HCT116 (cell line): ENCODE measurements at regions not wholly inside any gene's neighbourhood (a gene's known extent, or its start where the extent isn't known, plus 50 kb on each side); places are given as distances from the start of the nearest gene placed in this dataset.

Experiments used
- ATAC-seq: fragments of 200-7000 bp; cut with Tn5 transposase; 2 replicates; pipeline ENCODE4 v1.9.1; 2020; ENCODE audit warnings: mild to moderate bottlenecking, moderate library complexity
- BruUV-seq: library from RNA; stranded (reverse); fragments of 400-500 nt; replicated peaks from 2 replicates; lab custom pipeline; 2021; lab: Mats Ljungman, UMichigan
- CTCF ChIA-PET: fragments of 300-600 bp; sonication (Branson Sonifier 250); formaldehyde crosslinking; loops from one replicate; lab custom pipeline; 2021; ENCODE audit warnings: antibody characterized with exemption; lab: Charles Lee
- POLR2A ChIA-PET: fragments of 300-600, 350-600 bp; sonication (Branson Sonifier 250); formaldehyde crosslinking; loops from one replicate; lab custom pipeline; 2021; ENCODE audit warnings: antibody characterized with exemption; lab: Charles Lee
- RAD21 ChIA-PET, 2 experiments: fragments of 300-600 bp; sonication (Branson Sonifier 250); formaldehyde crosslinking; loops; one replicate each; lab custom pipeline; 2023; ENCODE audit warnings: low total read pairs in 2 of 2; ENCODE audit not compliant: uncharacterized antibody in 2 of 2, unreplicated experiment in 2 of 2, low non-redundant PET in 1 of 2; lab: Charles Lee
- DNase-seq: peaks from one replicate; pipeline ENCODE4 v3.0.0-alpha.2; 2010; ENCODE audit warnings: low read depth, low spot score
- H2AFZ ChIP-seq: fragments of 200-600 bp; shearing (Covaris generic), sonication (generic); 2 replicates; pipeline ENCODE4 v1.6.1; 2017; ENCODE audit warnings: low read depth, mixed run types, mixed read lengths, antibody characterized with exemption, low read length; ENCODE audit not compliant: poor library complexity, severe bottlenecking
- H3K27ac ChIP-seq: 2 replicates; pipeline ENCODE4 v1.5.1; 2012; ENCODE audit warnings: low read depth, low read length
- H3K27me3 ChIP-seq: fragments of 200-600 bp; sonication (generic); 2 replicates; pipeline ENCODE4 v1.6.1; 2016; ENCODE audit warnings: mixed run types, low read length, mixed read lengths; ENCODE audit not compliant: insufficient read depth
- H3K36me3 ChIP-seq, 2 experiments: fragments of 200-500 bp in 1 of 2; fragments of 200-600 bp in 1 of 2; sonication (Bioruptor generic) in 1 of 2; sonication (generic) in 1 of 2; 2 replicates each; pipeline versions ENCODE4 v1.5.1 to v1.6.1; 2014 to 2016; ENCODE audit warnings: low read length in 2 of 2, inconsistent platforms in 1 of 2, mixed read lengths in 1 of 2, mixed run types in 1 of 2; ENCODE audit not compliant: insufficient read depth in 2 of 2, control insufficient read depth in 1 of 2
- H3K4me1 ChIP-seq, 2 experiments: fragments of 200-600 bp in 1 of 2; sonication (generic) in 1 of 2; 2 replicates each; pipeline versions ENCODE4 v1.5.1 to v1.6.1; 2012 to 2017; ENCODE audit warnings: low read length in 2 of 2, inconsistent platforms in 1 of 2, mild to moderate bottlenecking in 1 of 2, mixed read lengths in 1 of 2, mixed run types in 1 of 2, moderate library complexity in 1 of 2; ENCODE audit not compliant: insufficient read depth in 2 of 2, control insufficient read depth in 1 of 2
- H3K4me2 ChIP-seq: fragments of 200-600 bp; sonication (generic); 2 replicates; pipeline ENCODE4 v1.6.1; 2017; ENCODE audit warnings: mixed run types, low read length, mixed read lengths
- H3K4me3 ChIP-seq, 2 experiments: fragments of 200-600 bp in 1 of 2; sonication (generic) in 1 of 2; replicated peaks in 1 of 2; 2 replicates each; pipeline ENCODE4 v1.5.1; 2011 to 2016; ENCODE audit warnings: low read length in 2 of 2, control low read depth in 1 of 2, low read depth in 1 of 2, mild to moderate bottlenecking in 1 of 2, mixed read lengths in 1 of 2, mixed run types in 1 of 2
- H3K79me2 ChIP-seq: fragments of 200-600 bp; sonication (generic); 2 replicates; pipeline ENCODE4 v1.6.1; 2017; ENCODE audit warnings: mild to moderate bottlenecking, mixed run types, low read length, moderate library complexity, mixed read lengths; ENCODE audit not compliant: insufficient read depth
- H3K9ac ChIP-seq: fragments of 200-600 bp; sonication (generic); 2 replicates; pipeline ENCODE4 v1.6.1; 2016; ENCODE audit warnings: low read length, mixed read lengths
- H3K9me2 ChIP-seq: fragments of 200-600 bp; sonication (generic), shearing (Covaris generic); 2 replicates; pipeline ENCODE4 v1.6.1; 2017; ENCODE audit warnings: mixed run types, mild to moderate bottlenecking, moderate library complexity; ENCODE audit not compliant: insufficient read depth
- H3K9me3 ChIP-seq, 2 experiments: fragments of 200-500 bp in 1 of 2; fragments of 200-600 bp in 1 of 2; sonication (Bioruptor generic) in 1 of 2; sonication (generic) in 1 of 2; 2 replicates each; pipeline ENCODE4 v1.6.1; 2014 to 2017; ENCODE audit warnings: low read length in 2 of 2, mixed read lengths in 2 of 2, inconsistent platforms in 1 of 2, low read depth in 1 of 2, mild to moderate bottlenecking in 1 of 2, mixed run types in 1 of 2, moderate library complexity in 1 of 2; ENCODE audit not compliant: control insufficient read depth in 1 of 2, insufficient read depth in 1 of 2
- H4K20me1 ChIP-seq: fragments of 200-600 bp; sonication (generic), shearing (Covaris generic); 2 replicates; pipeline ENCODE4 v1.6.1; 2017; ENCODE audit warnings: mixed run types, mild to moderate bottlenecking, moderate library complexity; ENCODE audit not compliant: insufficient read depth
- CEBPB ChIP-seq: IDR thresholded peaks from 2 replicates; pipeline ENCODE4 v1.6.1; 2012; ENCODE audit warnings: low read depth
- EGR1 ChIP-seq: IDR thresholded peaks from 2 replicates; pipeline ENCODE4 v1.6.1; 2012; ENCODE audit warnings: low read depth
- JUND ChIP-seq: IDR thresholded peaks from 2 replicates; pipeline ENCODE4 v1.6.1; 2012
- RAD21 ChIP-seq: IDR thresholded peaks from 2 replicates; pipeline ENCODE4 v1.6.1; 2012; ENCODE audit warnings: low read depth, mild to moderate bottlenecking
- SP1 ChIP-seq: IDR thresholded peaks from 2 replicates; pipeline ENCODE4 v1.6.1; 2012; ENCODE audit warnings: low read depth
- YY1 ChIP-seq: IDR thresholded peaks from 2 replicates; pipeline ENCODE4 v1.6.1; 2011; ENCODE audit warnings: low read length, low read depth, moderate library complexity, mild to moderate bottlenecking; ENCODE audit not compliant: insufficient replicate concordance; ENCODE audit errors: extremely low read depth
- intact Hi-C: fragments of 100-400 bp; cut with micrococcal nuclease; formaldehyde crosslinking; loops from 2 replicates; pipeline ENCODE4 v1.10.0; 2022
- TF ChIP-seq, protein P1 (sequence below): IDR thresholded peaks from 2 replicates; pipeline ENCODE4 v1.6.1; 2012
- TF ChIP-seq, protein P2 (sequence below): IDR thresholded peaks from 2 replicates; pipeline ENCODE4 v1.6.1; 2011; ENCODE audit warnings: mild to moderate bottlenecking, low read length, moderate library complexity; ENCODE audit not compliant: insufficient replicate concordance; ENCODE audit errors: extremely low read depth
- TF ChIP-seq, protein P3 (sequence below), 3 experiments: fragments of 200-600 bp in 1 of 3; sonication (generic) in 1 of 3; IDR thresholded peaks in 2 of 3; conservative IDR thresholded peaks in 1 of 3; 2 replicates each; pipeline ENCODE4 v1.5.1; 2012 to 2017; ENCODE audit warnings: low read depth in 2 of 3, low read length in 2 of 3, antibody characterized with exemption in 1 of 3, borderline replicate concordance in 1 of 3, control low read depth in 1 of 3, mild to moderate bottlenecking in 1 of 3, mixed read lengths in 1 of 3, mixed run types in 1 of 3, moderate library complexity in 1 of 3; ENCODE audit not compliant: insufficient read depth in 1 of 3
- TF ChIP-seq, protein P4 (sequence below): IDR thresholded peaks from 2 replicates; pipeline ENCODE4 v1.6.1; 2012; ENCODE audit warnings: low read depth

DNA sequence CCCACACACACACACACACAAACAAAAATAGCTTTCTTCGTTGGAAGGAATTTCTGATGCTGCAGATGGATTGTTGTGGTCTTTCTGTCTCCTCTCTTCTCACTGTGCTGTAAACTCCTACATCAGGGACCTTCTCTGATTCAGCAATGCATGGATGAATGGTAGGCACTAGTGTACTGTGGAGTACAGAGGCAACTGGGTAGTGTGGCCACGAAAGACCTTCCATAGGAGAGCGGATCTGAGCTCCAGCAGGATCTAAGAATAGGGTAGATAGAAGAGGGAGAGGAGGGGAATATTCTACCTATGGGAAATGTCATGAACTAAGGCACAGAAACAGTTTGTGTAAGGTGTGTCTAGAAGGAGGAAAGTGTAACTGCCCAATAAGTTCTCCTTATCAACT, 266.8 kb downstream of the MYCN start:
- H4K20me1 ChIP-seq, result no peaks in the 10 kb centered on the region
- no peaks in the 10 kb centered on the region for H3K4me1 ChIP-seq
- TF ChIP-seq, protein P1, sequence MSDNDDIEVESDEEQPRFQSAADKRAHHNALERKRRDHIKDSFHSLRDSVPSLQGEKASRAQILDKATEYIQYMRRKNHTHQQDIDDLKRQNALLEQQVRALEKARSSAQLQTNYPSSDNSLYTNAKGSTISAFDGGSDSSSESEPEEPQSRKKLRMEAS, result no peak
- TF ChIP-seq, protein P2, sequence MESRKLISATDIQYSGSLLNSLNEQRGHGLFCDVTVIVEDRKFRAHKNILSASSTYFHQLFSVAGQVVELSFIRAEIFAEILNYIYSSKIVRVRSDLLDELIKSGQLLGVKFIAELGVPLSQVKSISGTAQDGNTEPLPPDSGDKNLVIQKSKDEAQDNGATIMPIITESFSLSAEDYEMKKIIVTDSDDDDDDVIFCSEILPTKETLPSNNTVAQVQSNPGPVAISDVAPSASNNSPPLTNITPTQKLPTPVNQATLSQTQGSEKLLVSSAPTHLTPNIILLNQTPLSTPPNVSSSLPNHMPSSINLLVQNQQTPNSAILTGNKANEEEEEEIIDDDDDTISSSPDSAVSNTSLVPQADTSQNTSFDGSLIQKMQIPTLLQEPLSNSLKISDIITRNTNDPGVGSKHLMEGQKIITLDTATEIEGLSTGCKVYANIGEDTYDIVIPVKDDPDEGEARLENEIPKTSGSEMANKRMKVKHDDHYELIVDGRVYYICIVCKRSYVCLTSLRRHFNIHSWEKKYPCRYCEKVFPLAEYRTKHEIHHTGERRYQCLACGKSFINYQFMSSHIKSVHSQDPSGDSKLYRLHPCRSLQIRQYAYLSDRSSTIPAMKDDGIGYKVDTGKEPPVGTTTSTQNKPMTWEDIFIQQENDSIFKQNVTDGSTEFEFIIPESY, result no peak
- TF ChIP-seq EGR1 (no peak), JUND (no peak), CEBPB (no peak), RAD21 (no peak), YY1 (no peak), SP1 (no peak)
- TF ChIP-seq, protein P3, sequence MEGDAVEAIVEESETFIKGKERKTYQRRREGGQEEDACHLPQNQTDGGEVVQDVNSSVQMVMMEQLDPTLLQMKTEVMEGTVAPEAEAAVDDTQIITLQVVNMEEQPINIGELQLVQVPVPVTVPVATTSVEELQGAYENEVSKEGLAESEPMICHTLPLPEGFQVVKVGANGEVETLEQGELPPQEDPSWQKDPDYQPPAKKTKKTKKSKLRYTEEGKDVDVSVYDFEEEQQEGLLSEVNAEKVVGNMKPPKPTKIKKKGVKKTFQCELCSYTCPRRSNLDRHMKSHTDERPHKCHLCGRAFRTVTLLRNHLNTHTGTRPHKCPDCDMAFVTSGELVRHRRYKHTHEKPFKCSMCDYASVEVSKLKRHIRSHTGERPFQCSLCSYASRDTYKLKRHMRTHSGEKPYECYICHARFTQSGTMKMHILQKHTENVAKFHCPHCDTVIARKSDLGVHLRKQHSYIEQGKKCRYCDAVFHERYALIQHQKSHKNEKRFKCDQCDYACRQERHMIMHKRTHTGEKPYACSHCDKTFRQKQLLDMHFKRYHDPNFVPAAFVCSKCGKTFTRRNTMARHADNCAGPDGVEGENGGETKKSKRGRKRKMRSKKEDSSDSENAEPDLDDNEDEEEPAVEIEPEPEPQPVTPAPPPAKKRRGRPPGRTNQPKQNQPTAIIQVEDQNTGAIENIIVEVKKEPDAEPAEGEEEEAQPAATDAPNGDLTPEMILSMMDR (IDR thresholded peaks at IDR 0.05 in 2 of 3, conservative IDR thresholded peaks at IDR 0.05 in 1 of 3; ENCODE audit: borderline replicate concordance in 1 of 3, insufficient read depth in 1 of 3, low read depth in 2 of 3, low read length in 2 of 3), result no peak
- TF ChIP-seq, protein P4, sequence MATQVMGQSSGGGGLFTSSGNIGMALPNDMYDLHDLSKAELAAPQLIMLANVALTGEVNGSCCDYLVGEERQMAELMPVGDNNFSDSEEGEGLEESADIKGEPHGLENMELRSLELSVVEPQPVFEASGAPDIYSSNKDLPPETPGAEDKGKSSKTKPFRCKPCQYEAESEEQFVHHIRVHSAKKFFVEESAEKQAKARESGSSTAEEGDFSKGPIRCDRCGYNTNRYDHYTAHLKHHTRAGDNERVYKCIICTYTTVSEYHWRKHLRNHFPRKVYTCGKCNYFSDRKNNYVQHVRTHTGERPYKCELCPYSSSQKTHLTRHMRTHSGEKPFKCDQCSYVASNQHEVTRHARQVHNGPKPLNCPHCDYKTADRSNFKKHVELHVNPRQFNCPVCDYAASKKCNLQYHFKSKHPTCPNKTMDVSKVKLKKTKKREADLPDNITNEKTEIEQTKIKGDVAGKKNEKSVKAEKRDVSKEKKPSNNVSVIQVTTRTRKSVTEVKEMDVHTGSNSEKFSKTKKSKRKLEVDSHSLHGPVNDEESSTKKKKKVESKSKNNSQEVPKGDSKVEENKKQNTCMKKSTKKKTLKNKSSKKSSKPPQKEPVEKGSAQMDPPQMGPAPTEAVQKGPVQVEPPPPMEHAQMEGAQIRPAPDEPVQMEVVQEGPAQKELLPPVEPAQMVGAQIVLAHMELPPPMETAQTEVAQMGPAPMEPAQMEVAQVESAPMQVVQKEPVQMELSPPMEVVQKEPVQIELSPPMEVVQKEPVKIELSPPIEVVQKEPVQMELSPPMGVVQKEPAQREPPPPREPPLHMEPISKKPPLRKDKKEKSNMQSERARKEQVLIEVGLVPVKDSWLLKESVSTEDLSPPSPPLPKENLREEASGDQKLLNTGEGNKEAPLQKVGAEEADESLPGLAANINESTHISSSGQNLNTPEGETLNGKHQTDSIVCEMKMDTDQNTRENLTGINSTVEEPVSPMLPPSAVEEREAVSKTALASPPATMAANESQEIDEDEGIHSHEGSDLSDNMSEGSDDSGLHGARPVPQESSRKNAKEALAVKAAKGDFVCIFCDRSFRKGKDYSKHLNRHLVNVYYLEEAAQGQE, result no peak
- no peak overlapping the region for H3K4me3 ChIP-seq
- no peak overlapping the region for H2AFZ ChIP-seq
- ATAC-seq (no peak), DNase-seq (no peak)
- H3K79me2 ChIP-seq, result no peaks in the 10 kb centered on the region
- no TSS peak for BruUV-seq
- ChIA-PET POLR2A (no interaction called here), CTCF (no interaction called here), RAD21 (no interaction called here)
- H3K4me2 ChIP-seq, result no peak overlapping the region
- H3K27ac ChIP-seq, result no peak overlapping the region
- intact Hi-C loops, result no loop called here
- no peak overlapping the region for H3K9ac ChIP-seq
- no peaks in the 10 kb centered on the region for H3K9me3 ChIP-seq
- H3K9me2 ChIP-seq, result no peaks in the 10 kb centered on the region
- H3K36me3 ChIP-seq, result no peaks in the 10 kb centered on the region
- peaks cover 4% of the 10 kb centered on the region; the same call in 1 of the 2 replicates for H3K27me3 ChIP-seq
